ENCODE measurements at regions not wholly inside any gene's neighbourhood (a gene's known extent, or its start where the extent isn't known, plus 50 kb on each side); places are given as distances from the start of the nearest gene placed in this dataset.

DNA sequence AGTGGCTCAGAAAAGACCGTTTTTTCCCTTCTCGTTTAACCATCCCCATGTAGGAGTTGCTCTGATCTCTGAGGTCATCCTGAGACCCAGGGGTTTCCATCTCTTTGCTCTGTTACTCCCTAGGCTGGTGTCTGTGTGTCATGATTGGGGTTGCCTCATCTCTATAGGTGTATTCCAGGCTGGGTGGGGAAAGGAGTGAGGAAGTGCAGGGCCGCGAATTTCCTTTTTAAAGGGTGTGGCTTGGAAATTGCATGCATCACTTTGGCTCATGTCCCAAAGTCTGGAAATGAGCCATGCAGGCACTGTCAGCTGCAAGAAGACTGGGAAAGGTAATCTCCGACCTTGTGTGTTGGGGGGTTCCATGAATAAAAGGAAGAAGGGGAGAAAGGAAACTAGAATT, 201.9 kb downstream of the AACS start:
- Histone ChIP-seq H3K9ac (ENCODE audit: control insufficient read depth, insufficient read depth, low read length) (no peak overlapping the region), H2AFZ (ENCODE audit: control insufficient read depth, low read depth, low read length) (no peak overlapping the region), H3K36me3 (ENCODE audit: control insufficient read depth in 2 of 2, insufficient read depth in 2 of 2, low read length in 1 of 2) (no peaks in the 10 kb centered on the region), H3K4me3 (no peak overlapping the region), H3K4me1 (ENCODE audit: control insufficient read depth, insufficient read depth, low read length) (no peaks in the 10 kb centered on the region), H3K79me2 (ENCODE audit: control insufficient read depth, insufficient read depth, low read length) (no peaks in the 10 kb centered on the region), H4K20me1 (ENCODE audit: control insufficient read depth, insufficient read depth) (no peaks in the 10 kb centered on the region), H3K27me3 (replicated peaks in 1 of 2; ENCODE audit: control insufficient read depth in 2 of 2, insufficient read depth in 2 of 2, low read length in 1 of 2) (no peaks in the 10 kb centered on the region; a peak in 1 of 4 replicates), H3K9me3 (replicated peaks; ENCODE audit: control insufficient read depth, insufficient read depth, low read length) (no peaks in the 10 kb centered on the region), H3K4me2 (ENCODE audit: control insufficient read depth, insufficient read depth) (no peak overlapping the region), H3K27ac (ENCODE audit: control insufficient read depth, insufficient read depth) (no peak overlapping the region)
- RAD21 ChIA-PET (ENCODE audit: unreplicated experiment), result no interaction called here
- DNase-seq (ENCODE audit: low read depth, low spot score) (no peak), ATAC-seq (no peak), FAIRE-seq (no peak)
- POLR2A ChIA-PET, result no interaction called here
- 22% methylated on average over 5 of the region's 5 CpGs for WGBS (ENCODE audit: insufficient coverage, insufficient replicate concordance, low lambda C conversion rate, missing lambda C conversion rate)
- SMC1A ChIA-PET (ENCODE audit: uncharacterized antibody, unreplicated experiment), result no interaction called here
- no TSS peak for BruUV-seq (replicated peaks)
- intact Hi-C loops (cut with micrococcal nuclease; ENCODE audit: unreplicated experiment), result no loop called here
- CTCF ChIA-PET, result no interaction called here
- TF ChIP-seq E2F4 (IDR thresholded peaks at IDR 0.05; ENCODE audit: low read depth, low read length) (no peak), STAT3 (IDR thresholded peaks at IDR 0.05; ENCODE audit: low read depth, low read length) (no peak), HCFC1 (IDR thresholded peaks at IDR 0.05; ENCODE audit: low read length) (no peak), SMAD1 (IDR thresholded peaks at IDR 0.05; ENCODE audit: low read depth, partially characterized antibody) (no peak), RUNX3 (IDR thresholded peaks at IDR 0.05; ENCODE audit: low read length) (no peak), WRNIP1 (IDR thresholded peaks at IDR 0.05; ENCODE audit: borderline replicate concordance, low read depth, low read length) (no peak)
- TF ChIP-seq, protein P1, sequence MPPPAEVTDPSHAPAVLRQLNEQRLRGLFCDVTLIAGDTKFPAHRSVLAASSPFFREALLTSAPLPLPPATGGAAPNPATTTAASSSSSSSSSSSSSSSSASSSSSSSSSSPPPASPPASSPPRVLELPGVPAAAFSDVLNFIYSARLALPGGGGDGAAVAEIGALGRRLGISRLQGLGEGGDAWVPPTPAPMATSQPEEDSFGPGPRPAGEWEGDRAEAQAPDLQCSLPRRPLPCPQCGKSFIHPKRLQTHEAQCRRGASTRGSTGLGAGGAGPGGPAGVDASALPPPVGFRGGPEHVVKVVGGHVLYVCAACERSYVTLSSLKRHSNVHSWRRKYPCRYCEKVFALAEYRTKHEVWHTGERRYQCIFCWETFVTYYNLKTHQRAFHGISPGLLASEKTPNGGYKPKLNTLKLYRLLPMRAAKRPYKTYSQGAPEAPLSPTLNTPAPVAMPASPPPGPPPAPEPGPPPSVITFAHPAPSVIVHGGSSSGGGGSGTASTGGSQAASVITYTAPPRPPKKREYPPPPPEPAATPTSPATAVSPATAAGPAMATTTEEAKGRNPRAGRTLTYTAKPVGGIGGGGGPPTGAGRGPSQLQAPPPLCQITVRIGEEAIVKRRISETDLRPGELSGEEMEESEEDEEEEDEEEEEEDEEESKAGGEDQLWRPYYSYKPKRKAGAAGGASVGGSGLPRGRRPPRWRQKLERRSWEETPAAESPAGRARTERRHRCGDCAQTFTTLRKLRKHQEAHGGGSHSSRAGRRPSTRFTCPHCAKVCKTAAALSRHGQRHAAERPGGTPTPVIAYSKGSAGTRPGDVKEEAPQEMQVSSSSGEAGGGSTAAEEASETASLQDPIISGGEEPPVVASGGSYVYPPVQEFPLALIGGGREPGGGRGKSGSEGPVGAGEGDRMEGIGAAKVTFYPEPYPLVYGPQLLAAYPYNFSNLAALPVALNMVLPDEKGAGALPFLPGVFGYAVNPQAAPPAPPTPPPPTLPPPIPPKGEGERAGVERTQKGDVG (CRISPR knock-in tag; IDR thresholded peaks at IDR 0.05), result no peak
- TF ChIP-seq, protein P2, sequence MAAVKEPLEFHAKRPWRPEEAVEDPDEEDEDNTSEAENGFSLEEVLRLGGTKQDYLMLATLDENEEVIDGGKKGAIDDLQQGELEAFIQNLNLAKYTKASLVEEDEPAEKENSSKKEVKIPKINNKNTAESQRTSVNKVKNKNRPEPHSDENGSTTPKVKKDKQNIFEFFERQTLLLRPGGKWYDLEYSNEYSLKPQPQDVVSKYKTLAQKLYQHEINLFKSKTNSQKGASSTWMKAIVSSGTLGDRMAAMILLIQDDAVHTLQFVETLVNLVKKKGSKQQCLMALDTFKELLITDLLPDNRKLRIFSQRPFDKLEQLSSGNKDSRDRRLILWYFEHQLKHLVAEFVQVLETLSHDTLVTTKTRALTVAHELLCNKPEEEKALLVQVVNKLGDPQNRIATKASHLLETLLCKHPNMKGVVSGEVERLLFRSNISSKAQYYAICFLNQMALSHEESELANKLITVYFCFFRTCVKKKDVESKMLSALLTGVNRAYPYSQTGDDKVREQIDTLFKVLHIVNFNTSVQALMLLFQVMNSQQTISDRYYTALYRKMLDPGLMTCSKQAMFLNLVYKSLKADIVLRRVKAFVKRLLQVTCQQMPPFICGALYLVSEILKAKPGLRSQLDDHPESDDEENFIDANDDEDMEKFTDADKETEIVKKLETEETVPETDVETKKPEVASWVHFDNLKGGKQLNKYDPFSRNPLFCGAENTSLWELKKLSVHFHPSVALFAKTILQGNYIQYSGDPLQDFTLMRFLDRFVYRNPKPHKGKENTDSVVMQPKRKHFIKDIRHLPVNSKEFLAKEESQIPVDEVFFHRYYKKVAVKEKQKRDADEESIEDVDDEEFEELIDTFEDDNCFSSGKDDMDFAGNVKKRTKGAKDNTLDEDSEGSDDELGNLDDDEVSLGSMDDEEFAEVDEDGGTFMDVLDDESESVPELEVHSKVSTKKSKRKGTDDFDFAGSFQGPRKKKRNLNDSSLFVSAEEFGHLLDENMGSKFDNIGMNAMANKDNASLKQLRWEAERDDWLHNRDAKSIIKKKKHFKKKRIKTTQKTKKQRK (IDR thresholded peaks at IDR 0.05; ENCODE audit: low read depth, low read length), result no peak
- in situ Hi-C loops (cut with MboI), result no loop called here
